Activated CD8-positive, alpha-beta memory T cell treated with anti-CD3 and anti-CD28 coated beads, Interleukin-2, amount 50 U/mL, for 48 hours (primary cell): ENCODE measurements at regions not wholly inside any gene's neighbourhood (a gene's known extent, or its start where the extent isn't known, plus 50 kb on each side); places are given as distances from the start of the nearest gene placed in this dataset.

Experiments
- DNase-seq: peaks from one replicate; pipeline ENCODE4 v3.0.0-alpha.2; 2020

DNA sequence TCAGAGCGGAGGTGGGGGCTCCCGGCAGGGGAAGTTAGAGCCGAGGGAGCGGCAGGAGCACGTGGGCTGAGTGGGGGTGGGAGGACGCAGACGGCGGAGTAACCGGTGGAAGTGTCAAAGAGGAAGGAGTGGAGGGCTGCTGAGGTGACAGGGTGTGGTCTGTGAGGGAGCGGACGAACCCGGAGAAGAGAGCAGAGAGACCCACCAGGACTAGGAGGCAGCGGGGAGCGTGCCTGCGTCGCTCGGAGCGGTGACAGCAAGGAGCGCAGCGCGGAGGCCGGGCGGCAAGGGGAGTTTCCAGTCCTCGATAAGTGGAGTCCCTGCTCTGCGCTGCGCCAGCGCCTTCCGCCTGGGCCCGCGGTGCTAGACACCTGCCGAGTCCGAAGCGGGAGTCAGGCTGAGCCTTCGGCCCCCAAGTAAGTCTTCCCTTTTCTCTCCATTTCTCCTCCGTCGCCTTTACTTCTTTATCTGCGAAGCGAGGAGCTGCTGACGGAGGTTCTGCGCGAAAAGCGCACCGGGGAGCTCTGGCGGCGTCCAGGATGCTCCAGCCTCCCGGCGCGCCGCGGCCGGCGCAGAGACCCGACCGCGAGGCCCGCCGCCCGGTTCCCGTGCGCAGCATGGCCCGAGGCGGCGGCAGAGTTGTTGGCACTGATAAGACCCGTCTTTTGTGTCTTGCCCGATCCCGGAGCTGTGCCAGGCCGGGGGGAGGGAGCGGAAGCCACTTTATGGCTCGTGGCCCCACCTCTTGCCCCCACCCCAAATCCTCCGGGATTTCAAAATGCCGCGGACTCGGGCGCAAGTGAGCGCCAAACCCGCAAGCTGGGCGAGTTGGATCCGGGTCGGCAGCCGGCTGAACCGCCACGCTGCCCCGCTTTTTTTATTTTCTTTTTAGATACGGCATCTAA lies 533.0 kb upstream of the SEMA6D start:
- DNase-seq: peak; percentile 56

- DNase-seq: no peak
These were observed 532.1 kb upstream of the SEMA6D start for GRCh38 chr15:47184908-47185801.

- no peak for DNase-seq
These were observed 531.2 kb upstream of the SEMA6D start for GRCh38 chr15:47186075-47186474.

GRCh38 chr15:47188758-47189507 lies 528.4 kb upstream of the SEMA6D start:
- DNase-seq: no peak

- DNase-seq: no peak
These were observed 522.6 kb upstream of the SEMA6D start for GRCh38 chr15:47194718-47195117.

- DNase-seq: peak; percentile 56
These were observed 521.3 kb upstream of the SEMA6D start for GRCh38 chr15:47196048-47196447.

DNA sequence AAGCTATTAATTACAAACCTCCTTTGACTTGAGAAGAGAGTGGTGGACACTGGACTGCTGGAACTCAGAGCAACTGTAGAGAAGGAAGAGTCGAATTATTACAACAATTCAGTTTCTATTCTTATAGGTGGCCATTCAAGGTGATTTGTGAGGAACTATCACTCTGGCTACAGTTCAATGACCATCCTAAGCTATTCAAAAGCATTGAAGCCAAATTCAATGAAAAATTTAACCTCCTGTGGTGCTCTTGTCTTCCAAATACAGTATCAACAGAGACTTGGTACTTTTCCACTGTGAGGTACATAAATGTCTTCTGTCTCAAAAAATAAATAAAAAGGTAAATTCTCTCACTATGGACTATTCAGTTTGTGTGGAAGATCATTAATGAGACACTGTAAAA lies 513.3 kb upstream of the SEMA6D start:
- DNase-seq: no peak

- no peak for DNase-seq
These were observed 510.8 kb upstream of the SEMA6D start for GRCh38 chr15:47206358-47206978.

DNA sequence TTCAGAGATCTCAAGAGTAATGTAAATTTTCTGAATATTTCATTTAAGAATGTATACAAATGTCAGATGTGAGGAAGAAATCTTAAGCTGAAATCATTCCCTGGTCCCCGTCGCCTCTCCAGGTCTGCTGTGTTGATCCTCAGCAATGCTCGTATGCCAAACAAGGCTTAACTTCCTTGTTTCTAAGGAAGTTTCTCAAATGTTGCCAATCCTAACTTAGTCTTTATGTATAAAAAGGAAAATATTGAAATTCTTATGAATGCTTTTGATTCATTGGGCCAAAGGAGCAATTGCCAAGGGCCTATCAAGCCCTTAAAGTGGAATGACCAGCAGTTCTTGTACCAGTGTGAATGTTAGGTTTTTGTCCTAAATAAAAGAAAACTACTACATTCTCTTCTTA lies 507.7 kb upstream of the SEMA6D start:
- DNase-seq: no peak

GRCh38 chr15:47212222-47213010 lies 504.9 kb upstream of the SEMA6D start:
- DNase-seq: no peak

DNA sequence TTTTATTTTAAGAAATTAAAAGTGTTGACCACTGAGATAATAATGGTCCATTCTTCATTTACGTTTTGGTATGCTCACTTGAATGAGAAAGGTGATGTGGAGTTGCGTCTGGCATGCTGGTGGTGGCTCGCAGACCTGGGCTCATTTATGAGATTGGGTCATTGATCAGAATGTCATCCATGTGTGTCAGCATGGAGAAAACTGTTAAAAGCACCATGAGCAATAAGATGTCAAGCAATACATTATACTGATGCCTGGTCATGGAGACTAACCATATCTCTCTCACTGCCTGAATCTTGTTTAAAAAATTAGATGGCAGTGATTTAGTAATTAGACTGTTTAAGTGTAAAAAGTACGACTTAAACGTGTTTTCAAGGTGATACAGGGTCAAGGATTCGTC lies 503.4 kb upstream of the SEMA6D start:
- DNase-seq: no peak

GRCh38 chr15:47218295-47218694 lies 499.0 kb upstream of the SEMA6D start:
- no peak for DNase-seq

DNA sequence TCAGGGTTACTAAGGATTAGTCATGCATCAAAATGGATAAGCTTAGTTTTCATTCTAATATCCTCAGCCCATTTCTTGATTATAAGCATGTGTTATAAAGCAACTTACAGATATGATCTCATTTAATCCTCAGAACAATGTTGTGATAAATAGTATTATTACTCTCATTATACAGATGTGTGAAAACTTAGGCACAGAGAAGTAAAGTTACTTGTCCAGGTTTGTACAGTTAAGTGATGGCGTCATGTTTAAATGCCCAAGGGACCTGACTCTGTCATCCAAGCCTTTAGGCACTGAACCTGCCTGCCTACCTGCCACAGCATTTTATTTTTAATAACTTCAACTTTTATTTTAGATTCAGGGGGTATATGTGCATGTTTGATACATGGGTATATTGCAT lies 472.9 kb upstream of the SEMA6D start:
- DNase-seq: no peak

DNA sequence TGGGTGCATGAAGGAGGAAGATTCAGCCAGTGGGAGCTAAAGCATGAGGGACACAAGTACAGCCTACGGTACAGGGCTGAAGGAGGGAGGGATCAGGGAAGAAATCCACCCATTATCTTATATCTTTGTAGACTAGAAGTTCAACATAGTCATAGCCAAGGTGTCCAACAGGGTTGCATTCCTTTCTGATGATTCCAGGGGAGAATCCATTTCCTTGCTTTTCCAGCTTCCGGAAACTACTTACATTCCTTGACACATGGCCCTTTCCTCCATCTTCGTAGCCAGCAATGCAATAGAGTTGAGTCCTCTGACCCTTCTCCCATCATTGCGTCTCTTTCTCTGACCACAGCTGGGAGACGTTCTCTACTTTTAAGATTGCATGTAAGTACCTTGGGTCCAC lies 471.0 kb upstream of the SEMA6D start:
- DNase-seq: no peak

DNA sequence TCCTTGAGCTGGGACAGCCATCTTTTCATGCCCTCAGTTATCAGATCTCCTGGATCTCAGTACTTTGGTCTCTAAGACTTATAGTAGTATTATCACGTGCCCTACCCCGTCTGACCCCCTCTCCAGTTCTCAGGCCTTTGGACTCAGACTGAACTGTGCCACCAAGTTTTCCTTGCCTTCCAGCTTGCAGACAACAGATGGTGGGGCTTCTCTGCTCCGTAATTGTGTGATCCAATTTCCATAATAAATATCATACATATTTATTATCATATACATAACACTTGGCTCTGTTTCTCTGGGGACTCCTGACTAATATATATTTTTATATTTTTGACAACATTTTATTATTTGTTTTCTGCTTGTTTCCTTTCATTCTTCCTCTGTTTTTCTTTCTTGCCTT lies 458.8 kb upstream of the SEMA6D start:
- no peak for DNase-seq

- no peak for DNase-seq
These were observed 451.6 kb upstream of the SEMA6D start for GRCh38 chr15:47265686-47266085.

GRCh38 chr15:47266566-47266965 lies 450.7 kb upstream of the SEMA6D start:
- DNase-seq: no peak

GRCh38 chr15:47273864-47274263 lies 443.4 kb upstream of the SEMA6D start:
- no peak for DNase-seq

GRCh38 chr15:47283246-47283645 lies 434.1 kb upstream of the SEMA6D start:
- no peak for DNase-seq

- DNase-seq: no peak
These were observed 428.5 kb upstream of the SEMA6D start for GRCh38 chr15:47288794-47289193.

GRCh38 chr15:47289656-47290055 lies 427.6 kb upstream of the SEMA6D start:
- DNase-seq: no peak

DNA sequence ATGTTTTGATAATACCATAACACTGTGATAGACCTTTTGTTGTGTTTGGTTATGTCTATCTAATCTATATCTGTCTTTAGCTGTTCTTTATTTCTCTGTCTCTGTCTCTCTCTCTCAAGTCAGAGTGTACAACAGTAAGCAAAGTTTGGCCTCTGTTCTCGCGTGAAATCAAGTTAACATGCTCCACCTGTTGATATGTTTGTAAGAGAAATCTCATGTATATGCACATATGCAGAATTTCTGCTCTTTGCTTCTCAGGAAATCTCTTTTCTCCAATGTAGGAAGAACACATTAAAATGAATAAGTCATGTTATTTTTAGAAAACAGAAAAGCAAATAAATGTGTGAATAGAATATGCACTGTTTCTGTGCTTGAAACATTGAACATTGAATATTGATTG lies 425.5 kb upstream of the SEMA6D start:
- no peak for DNase-seq
